Spleen (tissue), 7 donors: ENCODE measurements at regions not wholly inside any gene's neighbourhood (a gene's known extent, or its start where the extent isn't known, plus 50 kb on each side); places are given as distances from the start of the nearest gene placed in this dataset.

Experiments used
- CTCF ChIP-seq, 11 experiments: fragments of 200-600 bp in 7 of 11; fragments of 450-650 bp in 4 of 11; sonication (generic) in 4 of 11; IDR thresholded peaks in 8 of 11; conservative IDR thresholded peaks in 3 of 11; 1 replicate in 7 of 11; 2 replicates in 4 of 11; pipeline versions ENCODE4 v1.4.0 to v1.8.0; 2016 to 2021; ENCODE audit warnings: antibody characterized with exemption in 11 of 11, inconsistent platforms in 4 of 11, mild to moderate bottlenecking in 1 of 11
- POLR2A ChIP-seq, 3 donors: fragments of 450-650 bp; IDR thresholded peaks; one replicate each; pipeline ENCODE4 v1.5.1; 2017; ENCODE audit warnings: antibody characterized with exemption in 3 of 3, mild to moderate bottlenecking in 1 of 3
- donor health status: DM: no; HTN: no; CAD: no; lungs with moderate emphysema.
- donor health status: DM: no; HTN: no; CAD: no.
- donor health status: DM: no; HTN: no; CAD: no.

- TF ChIP-seq POLR2A (IDR thresholded peaks at IDR 0.05) = no peak
- no peak for TF ChIP-seq CTCF (IDR thresholded peaks at IDR 0.05 in 8 of 11, conservative IDR thresholded peaks at IDR 0.05 in 3 of 11)
Observed at GRCh38 chr9:74358959-74359358, 138.2 kb upstream of the RORB start.
